ENCODE measurements at regions not wholly inside any gene's neighbourhood (a gene's known extent, or its start where the extent isn't known, plus 50 kb on each side); places are given as distances from the start of the nearest gene placed in this dataset.

- H2BK20ac ChIP-seq (ENCODE audit: low read depth, low read length, poor library complexity, severe bottlenecking): no peak overlapping the region
Measured at GRCh38 chr5:85556464-85556863, 1061.3 kb upstream of the COX7C start.

More at GRCh38 chr5:85556464-85556863, 1061.3 kb upstream of the COX7C start:
- no peak overlapping the region for H3K4me3 Mint-ChIP-seq
- Histone ChIP-seq H3K9me3 (ENCODE audit: control insufficient read depth, low read depth, low read length) (no peaks in the 10 kb centered on the region), H3K27ac (ENCODE audit: insufficient read length, low read depth, low read length) (no peak overlapping the region), H3K4me2 (ENCODE audit: insufficient read depth, insufficient read length, low read length) (no peak overlapping the region), H2BK5ac (ENCODE audit: insufficient read length, low read length) (no peak overlapping the region), H3K56ac (ENCODE audit: insufficient read length, low read depth, low read length) (no peak overlapping the region), H2BK120ac (ENCODE audit: low read depth, low read length, poor library complexity, severe bottlenecking) (no peak overlapping the region), H4K5ac (ENCODE audit: insufficient read length, low read depth, low read length) (no peak overlapping the region), H3K14ac (ENCODE audit: insufficient read depth, low read length) (no peak overlapping the region), H3K23ac (ENCODE audit: insufficient read length, low read depth, low read length) (no peak overlapping the region), H3K4ac (ENCODE audit: low read depth, low read length) (no peak overlapping the region), H4K91ac (ENCODE audit: insufficient read length, low read depth, low read length) (no peak overlapping the region), H3K9ac (ENCODE audit: extremely low read depth, insufficient read length, low read length) (no peak overlapping the region), H3K18ac (ENCODE audit: insufficient read length, low read depth, low read length) (no peak overlapping the region), H3T11ph (ENCODE audit: low read length) (no peak overlapping the region), H2AFZ (ENCODE audit: low read length) (no peak overlapping the region), H3K27me3 (ENCODE audit: insufficient read depth, low read length) (no peaks in the 10 kb centered on the region), H3K4me1 (ENCODE audit: insufficient read depth, low read length) (no peaks in the 10 kb centered on the region), H4K8ac (replicated peaks; ENCODE audit: insufficient read length, low read depth, low read length) (no peak overlapping the region), H4K20me1 (ENCODE audit: control insufficient read depth, insufficient read depth, insufficient read length) (no peaks in the 10 kb centered on the region), H2BK15ac (ENCODE audit: low read depth, low read length) (no peak overlapping the region), H2AK5ac (ENCODE audit: insufficient read length, low read length) (no peak overlapping the region), H3K79me1 (ENCODE audit: insufficient read depth, low read depth, low read length, poor library complexity, severe bottlenecking) (no peaks in the 10 kb centered on the region), H3K23me2 (ENCODE audit: insufficient read length, low read depth, low read length, poor library complexity, severe bottlenecking) (no peaks in the 10 kb centered on the region), H2BK12ac (ENCODE audit: insufficient read length, low read depth, low read length) (no peak overlapping the region), H3K79me2 (ENCODE audit: insufficient read depth, low read length) (no peaks in the 10 kb centered on the region)
- peaks cover 2 to 36% (median 9%) of the 10 kb centered on the region in 3 experiments; a peak in 6 of 7 replicates for H3K36me3 Mint-ChIP-seq (ENCODE audit: insufficient read depth in 1 of 3, low read depth in 3 of 3)
- peaks cover 24 to 48% of the 10 kb centered on the region in 2 experiments for H3K9me3 Mint-ChIP-seq
- no peaks in the 10 kb centered on the region for H3K27me3 Mint-ChIP-seq (ENCODE audit: low read depth)
- no peak overlapping the region for H3K27ac Mint-ChIP-seq
- TF ChIP-seq, protein P1, sequence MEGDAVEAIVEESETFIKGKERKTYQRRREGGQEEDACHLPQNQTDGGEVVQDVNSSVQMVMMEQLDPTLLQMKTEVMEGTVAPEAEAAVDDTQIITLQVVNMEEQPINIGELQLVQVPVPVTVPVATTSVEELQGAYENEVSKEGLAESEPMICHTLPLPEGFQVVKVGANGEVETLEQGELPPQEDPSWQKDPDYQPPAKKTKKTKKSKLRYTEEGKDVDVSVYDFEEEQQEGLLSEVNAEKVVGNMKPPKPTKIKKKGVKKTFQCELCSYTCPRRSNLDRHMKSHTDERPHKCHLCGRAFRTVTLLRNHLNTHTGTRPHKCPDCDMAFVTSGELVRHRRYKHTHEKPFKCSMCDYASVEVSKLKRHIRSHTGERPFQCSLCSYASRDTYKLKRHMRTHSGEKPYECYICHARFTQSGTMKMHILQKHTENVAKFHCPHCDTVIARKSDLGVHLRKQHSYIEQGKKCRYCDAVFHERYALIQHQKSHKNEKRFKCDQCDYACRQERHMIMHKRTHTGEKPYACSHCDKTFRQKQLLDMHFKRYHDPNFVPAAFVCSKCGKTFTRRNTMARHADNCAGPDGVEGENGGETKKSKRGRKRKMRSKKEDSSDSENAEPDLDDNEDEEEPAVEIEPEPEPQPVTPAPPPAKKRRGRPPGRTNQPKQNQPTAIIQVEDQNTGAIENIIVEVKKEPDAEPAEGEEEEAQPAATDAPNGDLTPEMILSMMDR (conservative IDR thresholded peaks at IDR 0.05): no peak
- DNase-seq: no peak
- H3K4me1 Mint-ChIP-seq: peaks cover 0 to 4% of the 10 kb centered on the region in 2 experiments; a peak in 2 of 4 replicates
- WGBS (ENCODE audit: extremely low coverage, insufficient read length, low lambda C conversion rate): no CpG with 5 or more reads among the region's 3 CpGs

Data from H9 (cell line).